ENCODE measurements at regions not wholly inside any gene's neighbourhood (a gene's known extent, or its start where the extent isn't known, plus 50 kb on each side); places are given as distances from the start of the nearest gene placed in this dataset.

GRCh38 chr2:120879431-120880295 lies 144.0 kb downstream of the GLI2 start:
- H2AFZ ChIP-seq (ENCODE audit: low read length): no peak overlapping the region
- H3K4me1 ChIP-seq (ENCODE audit: insufficient read depth, low read length): no peaks in the 10 kb centered on the region
- in situ Hi-C loops (cut with HindIII; ENCODE audit: extremely low pct_ligation_motif_present, low pct_unique_long_range_greater_than_20kb): no loop called here
- no peaks in the 10 kb centered on the region for H3K79me2 ChIP-seq (ENCODE audit: insufficient read depth, low read length)
- DNase-seq (ENCODE audit: low spot score) (no peak), ATAC-seq (peak; percentile 61), FAIRE-seq (no peak)
- ChIA-PET CTCF (ENCODE audit: low intra/inter-chr PET ratio, low total read pairs) (no interaction called here), POLR2A (no interaction called here)
- no peak overlapping the region for H3K27ac ChIP-seq (ENCODE audit: extremely low read length, insufficient read depth, low read length)
- intact Hi-C loops (cut with micrococcal nuclease; ENCODE audit: unreplicated experiment): no loop called here
- H3K4me2 ChIP-seq (ENCODE audit: low read depth, low read length): no peak overlapping the region
- no peaks in the 10 kb centered on the region for H3K9me3 ChIP-seq (ENCODE audit: low read length)
- BruUV-seq (replicated peaks): no TSS peak
- peaks cover 23 to 88% of the 10 kb centered on the region in 2 experiments for H3K27me3 ChIP-seq (ENCODE audit: control insufficient read depth in 1 of 2, insufficient read depth in 2 of 2, low read length in 2 of 2)
- no peaks in the 10 kb centered on the region; the same call in 1 of the 2 replicates for H4K20me1 ChIP-seq (ENCODE audit: insufficient read depth, low read length)
- 13% methylated on average over 20 of the region's 24 CpGs for WGBS (ENCODE audit: low lambda C conversion rate)
- H3K36me3 ChIP-seq (replicated peaks in 1 of 2; ENCODE audit: control insufficient read depth in 1 of 2, insufficient read depth in 2 of 2, low read length in 2 of 2): no peaks in the 10 kb centered on the region
- TF ChIP-seq EZH2 (conservative IDR thresholded peaks at IDR 0.05; ENCODE audit: low read depth, low read length) (peak; percentile 44; the same call in 1 of the 2 replicates), STAG1 (CRISPR knock-in tag; IDR thresholded peaks at IDR 0.05) (peak; percentile 36; the same call in 1 of the 2 replicates), CTCF (CRISPR knock-in tag; IDR thresholded peaks at IDR 0.05) (peak; percentile 45), TEAD3 (CRISPR knock-in tag; optimal IDR thresholded peaks at IDR 0.05; ENCODE audit: borderline replicate concordance) (no peak)
- no peak overlapping the region for H3K9ac ChIP-seq (ENCODE audit: insufficient read depth, low read depth, low read length)
- no peak overlapping the region for H3K4me3 ChIP-seq (replicated peaks in 1 of 3; ENCODE audit: insufficient read depth in 1 of 3, low read depth in 2 of 3, low read length in 3 of 3)

- intact Hi-C loops (cut with micrococcal nuclease; ENCODE audit: unreplicated experiment): no loop called here
- Histone ChIP-seq H2AFZ (ENCODE audit: low read length) (no peak overlapping the region), H3K4me2 (ENCODE audit: low read depth, low read length) (no peak overlapping the region), H3K36me3 (replicated peaks in 1 of 2; ENCODE audit: control insufficient read depth in 1 of 2, insufficient read depth in 2 of 2, low read length in 2 of 2) (no peaks in the 10 kb centered on the region), H3K79me2 (ENCODE audit: insufficient read depth, low read length) (no peaks in the 10 kb centered on the region), H3K9ac (ENCODE audit: insufficient read depth, low read depth, low read length) (no peak overlapping the region), H3K27me3 (ENCODE audit: control insufficient read depth in 1 of 2, insufficient read depth in 2 of 2, low read length in 2 of 2) (peaks cover 21 to 88% of the 10 kb centered on the region in 2 experiments), H3K9me3 (ENCODE audit: low read length) (no peaks in the 10 kb centered on the region), H3K4me3 (replicated peaks in 1 of 3; ENCODE audit: insufficient read depth in 1 of 3, low read depth in 2 of 3, low read length in 3 of 3) (no peak overlapping the region), H4K20me1 (ENCODE audit: insufficient read depth, low read length) (no peaks in the 10 kb centered on the region), H3K4me1 (ENCODE audit: insufficient read depth, low read length) (no peaks in the 10 kb centered on the region), H3K27ac (ENCODE audit: extremely low read length, insufficient read depth, low read length) (no peak overlapping the region)
- BruUV-seq (replicated peaks): no TSS peak
- FAIRE-seq: no peak
- no peak for ATAC-seq
- POLR2A ChIA-PET: no interaction called here
- DNase-seq (ENCODE audit: low spot score): no peak
- in situ Hi-C loops (cut with HindIII; ENCODE audit: extremely low pct_ligation_motif_present, low pct_unique_long_range_greater_than_20kb): no loop called here
- WGBS (ENCODE audit: low lambda C conversion rate): 18% methylated on average over 7 of the region's 7 CpGs
- CTCF ChIA-PET (ENCODE audit: low intra/inter-chr PET ratio, low total read pairs): no interaction called here
- TF ChIP-seq TARDBP (CRISPR knock-in tag; IDR thresholded peaks at IDR 0.05): no peak
- no peak for TF ChIP-seq RNF219 (CRISPR knock-in tag; IDR thresholded peaks at IDR 0.05)
- TF ChIP-seq NCOA2 (CRISPR knock-in tag; IDR thresholded peaks at IDR 0.05): no peak
- no peak for TF ChIP-seq ZNF335 (CRISPR knock-in tag; IDR thresholded peaks at IDR 0.05)
- no peak for TF ChIP-seq ZNF251 (CRISPR knock-in tag; IDR thresholded peaks at IDR 0.05)
- TF ChIP-seq RBFOX2 (IDR thresholded peaks at IDR 0.05; ENCODE audit: low read depth, low read length): no peak
- no peak for TF ChIP-seq ZNF577 (CRISPR knock-in tag; IDR thresholded peaks at IDR 0.05; ENCODE audit: borderline replicate concordance, low read depth)
- no peak for TF ChIP-seq ZNF660 (CRISPR knock-in tag; IDR thresholded peaks at IDR 0.05; ENCODE audit: borderline replicate concordance, low read depth)
- TF ChIP-seq NR3C1 (CRISPR knock-in tag; IDR thresholded peaks at IDR 0.05): no peak
- no peak for TF ChIP-seq ARNT2 (CRISPR knock-in tag; IDR thresholded peaks at IDR 0.05; ENCODE audit: low read depth)
- no peak for TF ChIP-seq ZNF432 (CRISPR knock-in tag; IDR thresholded peaks at IDR 0.05; ENCODE audit: borderline replicate concordance)
Observed at GRCh38 chr2:120880381-120880780, 144.7 kb downstream of the GLI2 start.

Data from HepG2 (cell line).